Spleen (tissue), 7 donors: ENCODE measurements at regions not wholly inside any gene's neighbourhood (a gene's known extent, or its start where the extent isn't known, plus 50 kb on each side); places are given as distances from the start of the nearest gene placed in this dataset.

Experiments
- POLR2A ChIP-seq, 3 donors: fragments of 450-650 bp; IDR thresholded peaks; one replicate each; pipeline ENCODE4 v1.5.1; 2017; ENCODE audit warnings: antibody characterized with exemption in 3 of 3, mild to moderate bottlenecking in 1 of 3
- TF ChIP-seq, protein P1 (sequence below), 11 experiments: fragments of 200-600 bp in 7 of 11; fragments of 450-650 bp in 4 of 11; sonication (generic) in 4 of 11; IDR thresholded peaks in 8 of 11; conservative IDR thresholded peaks in 3 of 11; 1 replicate in 7 of 11; 2 replicates in 4 of 11; pipeline versions ENCODE4 v1.4.0 to v1.8.0; 2016 to 2021; ENCODE audit warnings: antibody characterized with exemption in 11 of 11, inconsistent platforms in 4 of 11, mild to moderate bottlenecking in 1 of 11
- donor health status: DM: no; HTN: no; CAD: no; lungs with moderate emphysema.
- donor health status: DM: no; HTN: no; CAD: no.
- donor health status: DM: no; HTN: no; CAD: no.

DNA sequence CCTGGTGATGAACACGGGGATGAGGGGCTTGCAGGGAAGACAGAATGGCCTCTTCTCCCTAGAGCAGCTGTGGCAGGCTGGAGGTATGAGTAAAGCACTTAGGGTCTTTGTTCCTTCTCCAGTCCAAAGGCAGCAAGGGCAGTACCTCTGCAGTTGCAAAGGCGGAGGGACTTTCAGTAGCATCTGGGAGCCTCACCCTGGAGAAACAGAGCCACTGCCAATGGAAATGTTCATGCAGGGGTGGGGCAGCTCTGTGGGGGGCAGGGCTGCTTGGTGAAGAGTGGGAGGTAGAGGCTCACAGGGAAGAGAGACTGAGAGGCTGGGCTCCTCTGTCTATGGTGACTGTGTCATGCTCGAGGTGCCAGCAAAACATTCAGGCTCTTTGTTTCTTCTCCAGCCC lies 344.1 kb upstream of the CHAC2 start:
- TF ChIP-seq POLR2A (IDR thresholded peaks at IDR 0.05), result no peak
- TF ChIP-seq, protein P1, sequence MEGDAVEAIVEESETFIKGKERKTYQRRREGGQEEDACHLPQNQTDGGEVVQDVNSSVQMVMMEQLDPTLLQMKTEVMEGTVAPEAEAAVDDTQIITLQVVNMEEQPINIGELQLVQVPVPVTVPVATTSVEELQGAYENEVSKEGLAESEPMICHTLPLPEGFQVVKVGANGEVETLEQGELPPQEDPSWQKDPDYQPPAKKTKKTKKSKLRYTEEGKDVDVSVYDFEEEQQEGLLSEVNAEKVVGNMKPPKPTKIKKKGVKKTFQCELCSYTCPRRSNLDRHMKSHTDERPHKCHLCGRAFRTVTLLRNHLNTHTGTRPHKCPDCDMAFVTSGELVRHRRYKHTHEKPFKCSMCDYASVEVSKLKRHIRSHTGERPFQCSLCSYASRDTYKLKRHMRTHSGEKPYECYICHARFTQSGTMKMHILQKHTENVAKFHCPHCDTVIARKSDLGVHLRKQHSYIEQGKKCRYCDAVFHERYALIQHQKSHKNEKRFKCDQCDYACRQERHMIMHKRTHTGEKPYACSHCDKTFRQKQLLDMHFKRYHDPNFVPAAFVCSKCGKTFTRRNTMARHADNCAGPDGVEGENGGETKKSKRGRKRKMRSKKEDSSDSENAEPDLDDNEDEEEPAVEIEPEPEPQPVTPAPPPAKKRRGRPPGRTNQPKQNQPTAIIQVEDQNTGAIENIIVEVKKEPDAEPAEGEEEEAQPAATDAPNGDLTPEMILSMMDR (IDR thresholded peaks at IDR 0.05 in 8 of 11, conservative IDR thresholded peaks at IDR 0.05 in 3 of 11), result no peak
